Prostate gland (tissue), 2 donors: ENCODE measurements at regions not wholly inside any gene's neighbourhood (a gene's known extent, or its start where the extent isn't known, plus 50 kb on each side); places are given as distances from the start of the nearest gene placed in this dataset.

Experiments
- DNase-seq: peaks from one replicate; pipeline ENCODE4 v3.0.0-alpha.2; 2019; ENCODE audit warnings: low spot score
- H3K27ac ChIP-seq, 2 donors: fragments of 200-600 bp; sonication (generic); 2 replicates each; pipeline ENCODE4 v1.5.1; 2017 to 2019
- H3K27me3 ChIP-seq: fragments of 200-600 bp; sonication (generic); replicated peaks from 2 replicates; pipeline ENCODE4 v1.5.1; 2019; ENCODE audit not compliant: insufficient read depth
- H3K36me3 ChIP-seq, 2 donors: fragments of 200-600 bp; sonication (generic); 1 replicate in 1 of 2; 2 replicates in 1 of 2; pipeline versions ENCODE4 v1.5.1 to v1.8.1; 2017 to 2019
- H3K4me1 ChIP-seq: fragments of 200-600 bp; sonication (generic); replicated peaks from 2 replicates; pipeline ENCODE4 v1.5.1; 2019
- H3K4me3 ChIP-seq, 2 donors: fragments of 200-600 bp; sonication (generic); 2 replicates each; pipeline ENCODE4 v1.5.1; 2017 to 2019
- H3K9me3 ChIP-seq: fragments of 200-600 bp; sonication (generic); 2 replicates; pipeline ENCODE4 v1.5.1; 2017
- POLR2A ChIP-seq: fragments of 450-650 bp; IDR thresholded peaks from one replicate; pipeline ENCODE4 v1.6.1; 2016; ENCODE audit warnings: antibody characterized with exemption, mild to moderate bottlenecking
- POLR2AphosphoS5 ChIP-seq: sonication (generic); formaldehyde crosslinking; IDR thresholded peaks from one replicate; pipeline ENCODE4 v1.6.1; 2017; ENCODE audit warnings: antibody characterized with exemption
- WGBS: methylation state at CpG from one replicate; pipeline ENCODE4 v1.1.5; 2018; 5-methylcytosine and 5-hydroxymethylcytosine counted together
- intact Hi-C: fragments of 100-400 bp; cut with DNase I; formaldehyde crosslinking; loops from one replicate; pipeline ENCODE4 v1.14.2; 2022
- TF ChIP-seq, protein P1 (sequence below), 4 experiments: fragments of 200-600 bp in 2 of 4; fragments of 450-650 bp in 2 of 4; sonication (generic) in 2 of 4; IDR thresholded peaks; 1 replicate in 3 of 4; 2 replicates in 1 of 4; pipeline ENCODE4 v1.5.1; 2016 to 2019; ENCODE audit warnings: antibody characterized with exemption in 4 of 4, mild to moderate bottlenecking in 2 of 4, moderate library complexity in 2 of 4

DNA sequence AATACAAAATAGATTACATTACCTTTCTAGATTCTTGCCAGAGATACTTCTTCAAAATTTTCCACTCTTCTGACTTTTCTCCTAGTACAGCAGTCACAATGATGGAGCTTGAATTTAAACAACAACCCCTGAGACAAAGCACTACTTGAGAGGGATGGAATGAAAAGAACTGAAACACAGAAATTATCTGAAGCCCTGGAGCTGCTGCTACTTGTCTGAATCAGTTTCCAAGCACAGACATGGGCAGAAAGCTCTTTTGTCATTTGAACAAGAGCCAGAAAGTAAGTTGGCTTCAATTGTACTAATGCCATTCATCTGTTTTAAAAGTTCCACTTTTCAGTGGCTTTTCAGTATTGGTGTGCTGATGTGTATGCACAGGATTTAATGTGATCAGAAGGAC is 718.5 kb upstream of the ARPP21 start:
- TF ChIP-seq POLR2A (no peak), POLR2AphosphoS5 (no peak)
- TF ChIP-seq, protein P1, sequence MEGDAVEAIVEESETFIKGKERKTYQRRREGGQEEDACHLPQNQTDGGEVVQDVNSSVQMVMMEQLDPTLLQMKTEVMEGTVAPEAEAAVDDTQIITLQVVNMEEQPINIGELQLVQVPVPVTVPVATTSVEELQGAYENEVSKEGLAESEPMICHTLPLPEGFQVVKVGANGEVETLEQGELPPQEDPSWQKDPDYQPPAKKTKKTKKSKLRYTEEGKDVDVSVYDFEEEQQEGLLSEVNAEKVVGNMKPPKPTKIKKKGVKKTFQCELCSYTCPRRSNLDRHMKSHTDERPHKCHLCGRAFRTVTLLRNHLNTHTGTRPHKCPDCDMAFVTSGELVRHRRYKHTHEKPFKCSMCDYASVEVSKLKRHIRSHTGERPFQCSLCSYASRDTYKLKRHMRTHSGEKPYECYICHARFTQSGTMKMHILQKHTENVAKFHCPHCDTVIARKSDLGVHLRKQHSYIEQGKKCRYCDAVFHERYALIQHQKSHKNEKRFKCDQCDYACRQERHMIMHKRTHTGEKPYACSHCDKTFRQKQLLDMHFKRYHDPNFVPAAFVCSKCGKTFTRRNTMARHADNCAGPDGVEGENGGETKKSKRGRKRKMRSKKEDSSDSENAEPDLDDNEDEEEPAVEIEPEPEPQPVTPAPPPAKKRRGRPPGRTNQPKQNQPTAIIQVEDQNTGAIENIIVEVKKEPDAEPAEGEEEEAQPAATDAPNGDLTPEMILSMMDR (IDR thresholded peaks at IDR 0.05): no peak

DNA sequence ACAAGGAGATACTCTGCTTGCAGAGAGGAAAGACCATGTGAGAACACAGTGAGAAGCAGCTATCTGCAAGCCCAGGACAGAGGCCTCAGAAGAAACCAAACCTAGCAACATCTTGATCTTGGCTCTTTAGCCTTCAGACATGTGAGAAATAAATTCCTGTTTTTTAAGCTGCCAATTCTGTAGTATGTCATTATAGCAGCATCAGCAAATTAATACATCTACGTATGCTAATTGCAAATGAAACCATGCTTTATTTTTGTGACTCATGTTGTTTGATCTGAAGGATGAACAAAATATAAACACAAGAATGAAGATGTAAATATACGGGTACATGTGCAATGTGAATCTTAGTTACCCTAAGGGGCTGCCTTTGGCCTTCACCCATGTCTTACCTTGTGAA is 714.4 kb upstream of the ARPP21 start:
- TF ChIP-seq, protein P1 (IDR thresholded peaks at IDR 0.05): no peak
- TF ChIP-seq POLR2A (no peak), POLR2AphosphoS5 (no peak)
- Histone ChIP-seq H3K27ac (no peak overlapping the region), H3K27me3 (no peaks in the 10 kb centered on the region), H3K9me3 (no peaks in the 10 kb centered on the region), H3K4me3 (no peak overlapping the region), H3K36me3 (no peaks in the 10 kb centered on the region), H3K4me1 (no peaks in the 10 kb centered on the region)
- no peak for DNase-seq
- WGBS: 91% methylated on average over 2 of the region's 2 CpGs
- intact Hi-C loops: no loop called here

More for the DNA sequence above, 718.5 kb upstream of the ARPP21 start:
- no peaks in the 10 kb centered on the region for H3K27me3 ChIP-seq
- intact Hi-C loops: no loop called here
- no peaks in the 10 kb centered on the region for H3K9me3 ChIP-seq
- H3K4me1 ChIP-seq: no peaks in the 10 kb centered on the region
- no peaks in the 10 kb centered on the region for H3K36me3 ChIP-seq
- H3K4me3 ChIP-seq: no peak overlapping the region
- H3K27ac ChIP-seq: no peak overlapping the region
- no peak for DNase-seq

DNA sequence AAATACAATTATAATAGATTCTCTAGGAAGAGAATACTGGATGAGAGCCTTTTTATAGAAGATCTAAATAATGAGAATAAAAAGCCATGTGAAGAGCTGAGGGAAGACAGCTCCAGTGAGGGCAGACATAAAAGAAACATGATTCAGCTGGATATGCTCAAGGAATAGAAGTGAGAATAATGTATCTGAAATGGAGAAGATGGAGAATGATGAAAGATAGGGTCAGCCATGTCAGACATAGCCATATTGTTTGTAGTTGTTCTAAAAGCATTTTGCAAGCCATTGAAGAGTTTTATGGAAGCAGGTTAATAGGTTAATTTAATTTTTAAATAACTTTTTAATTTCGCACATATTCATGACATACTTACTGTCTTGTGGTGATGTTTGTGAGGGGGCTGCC is 713.5 kb upstream of the ARPP21 start:
- Histone ChIP-seq H3K9me3 (no peaks in the 10 kb centered on the region), H3K36me3 (no peaks in the 10 kb centered on the region), H3K27ac (no peak overlapping the region), H3K27me3 (no peaks in the 10 kb centered on the region), H3K4me3 (no peak overlapping the region), H3K4me1 (no peaks in the 10 kb centered on the region)
- DNase-seq: no peak
- intact Hi-C loops: no loop called here
- 81% methylated on average over 1 of the region's 1 CpG for WGBS
- TF ChIP-seq POLR2A (no peak), POLR2AphosphoS5 (no peak)
- TF ChIP-seq, protein P1 (IDR thresholded peaks at IDR 0.05): no peak

DNA sequence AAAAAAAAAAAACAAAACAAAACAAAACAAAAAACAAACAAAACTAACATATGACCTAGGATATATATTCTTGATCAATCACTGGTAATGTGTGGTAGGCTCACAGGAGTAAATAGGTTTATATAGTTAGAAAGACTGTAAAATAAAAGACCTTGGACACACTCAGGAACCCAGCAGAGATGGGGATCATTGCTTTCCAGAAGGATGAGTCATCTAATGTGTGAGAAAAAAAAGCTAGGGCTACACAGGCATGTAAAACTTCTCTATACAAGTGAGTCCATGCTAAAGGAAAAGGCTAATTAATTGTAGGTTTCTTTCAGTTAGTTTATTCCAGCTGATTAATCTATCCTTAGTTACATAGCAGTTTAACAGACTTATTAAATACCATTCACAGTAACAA is 710.3 kb upstream of the ARPP21 start:
- intact Hi-C loops: no loop called here

DNA sequence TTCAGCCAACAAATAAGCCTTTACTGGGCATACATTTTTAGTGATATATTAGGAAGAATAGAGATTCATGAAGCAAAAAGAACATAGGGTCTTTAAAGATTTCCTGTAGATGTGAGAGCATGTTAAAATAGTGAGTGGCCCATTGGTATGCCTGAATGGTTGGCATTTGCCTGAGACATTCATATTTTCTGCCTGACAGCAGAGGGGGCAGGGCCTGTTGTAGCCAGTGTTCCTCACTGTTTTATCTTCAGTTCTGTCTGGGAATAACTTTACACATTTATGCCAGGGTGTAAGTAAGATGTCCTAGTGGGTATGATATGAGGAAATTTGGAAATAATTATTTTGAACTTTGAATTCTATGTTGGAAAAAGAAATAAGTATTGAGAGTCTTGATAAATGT is 704.7 kb upstream of the ARPP21 start:
- DNase-seq: no peak
- no peaks in the 10 kb centered on the region for H3K4me1 ChIP-seq
- no peaks in the 10 kb centered on the region for H3K36me3 ChIP-seq
- TF ChIP-seq, protein P1 (IDR thresholded peaks at IDR 0.05): no peak
- TF ChIP-seq POLR2A (no peak), POLR2AphosphoS5 (no peak)
- H3K9me3 ChIP-seq: no peaks in the 10 kb centered on the region
- H3K27ac ChIP-seq: no peak overlapping the region
- H3K27me3 ChIP-seq: no peaks in the 10 kb centered on the region
- no peak overlapping the region for H3K4me3 ChIP-seq
- intact Hi-C loops: no loop called here

More for the DNA sequence above, 710.3 kb upstream of the ARPP21 start:
- no peaks in the 10 kb centered on the region for H3K36me3 ChIP-seq
- TF ChIP-seq, protein P1 (IDR thresholded peaks at IDR 0.05): no peak
- TF ChIP-seq POLR2A: no peak
- TF ChIP-seq POLR2AphosphoS5: no peak
- no peaks in the 10 kb centered on the region for H3K9me3 ChIP-seq
- no peak overlapping the region for H3K4me3 ChIP-seq
- DNase-seq: no peak
- H3K4me1 ChIP-seq: no peaks in the 10 kb centered on the region
- no peak overlapping the region for H3K27ac ChIP-seq
- H3K27me3 ChIP-seq: no peaks in the 10 kb centered on the region
